HG03520 (cell line): ENCODE measurements at regions not wholly inside any gene's neighbourhood (a gene's known extent, or its start where the extent isn't known, plus 50 kb on each side); places are given as distances from the start of the nearest gene placed in this dataset.

Experiments used
- ATAC-seq: cut with Tn5 transposase; IDR thresholded peaks from one replicate; pipeline ENCODE4 v1.9.1; 2021; ENCODE audit warnings: mild to moderate bottlenecking, moderate library complexity; ENCODE audit not compliant: unreplicated experiment

- ATAC-seq = no peak
Observed at GRCh38 chr5:6806668-6807067, 93.4 kb downstream of the TENT4A start.

DNA sequence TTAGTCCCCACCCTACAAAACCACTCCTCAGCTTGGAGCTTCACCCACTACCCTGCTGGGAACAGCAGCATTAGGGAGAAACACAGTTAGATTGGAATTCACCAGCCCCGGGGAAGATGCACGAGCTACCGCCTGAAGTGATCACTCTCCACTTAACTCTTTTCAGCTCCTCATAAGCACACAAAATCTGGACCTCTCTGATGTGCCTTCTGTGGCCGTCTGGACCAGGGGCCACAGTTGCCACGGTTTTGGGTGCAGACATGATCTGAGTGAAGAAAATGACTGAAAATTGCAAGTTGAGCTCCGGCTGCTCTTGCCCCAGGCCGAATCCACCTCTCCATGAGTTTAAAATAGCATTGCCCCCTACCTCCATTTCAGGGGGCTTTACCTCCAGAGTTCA is 95.2 kb downstream of the TENT4A start:
- no peak for ATAC-seq

- ATAC-seq = no peak
Observed at GRCh38 chr5:6810641-6811405, 97.6 kb downstream of the TENT4A start.

GRCh38 chr5:6812091-6812490 is 98.9 kb downstream of the TENT4A start:
- no peak for ATAC-seq

- ATAC-seq = no peak
Observed at GRCh38 chr5:6812800-6813731, 99.8 kb downstream of the TENT4A start.

DNA sequence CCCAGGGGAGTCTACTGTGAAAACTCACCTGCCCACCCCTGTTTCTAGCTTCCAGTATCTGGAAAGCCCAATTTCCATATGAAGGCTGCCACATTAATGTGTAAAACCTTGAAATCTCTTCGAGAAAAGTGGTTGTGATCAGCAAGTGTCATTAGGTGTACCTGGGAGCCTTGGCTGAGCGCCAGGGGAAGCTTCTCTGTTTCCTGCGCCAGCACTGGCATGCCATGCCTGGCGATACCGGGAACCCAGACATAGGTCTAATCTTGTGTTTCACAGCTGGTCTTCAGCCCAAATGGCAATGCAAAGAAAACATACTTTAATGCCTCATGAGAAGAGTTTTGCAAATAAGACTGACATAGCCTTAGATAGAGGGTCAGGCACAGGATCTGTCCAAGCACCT is 101.6 kb downstream of the TENT4A start:
- no peak for ATAC-seq

- ATAC-seq = no peak
Observed at GRCh38 chr5:6818594-6819511, 105.6 kb downstream of the TENT4A start.

GRCh38 chr5:6819521-6819920 is 106.3 kb downstream of the TENT4A start:
- no peak for ATAC-seq

DNA sequence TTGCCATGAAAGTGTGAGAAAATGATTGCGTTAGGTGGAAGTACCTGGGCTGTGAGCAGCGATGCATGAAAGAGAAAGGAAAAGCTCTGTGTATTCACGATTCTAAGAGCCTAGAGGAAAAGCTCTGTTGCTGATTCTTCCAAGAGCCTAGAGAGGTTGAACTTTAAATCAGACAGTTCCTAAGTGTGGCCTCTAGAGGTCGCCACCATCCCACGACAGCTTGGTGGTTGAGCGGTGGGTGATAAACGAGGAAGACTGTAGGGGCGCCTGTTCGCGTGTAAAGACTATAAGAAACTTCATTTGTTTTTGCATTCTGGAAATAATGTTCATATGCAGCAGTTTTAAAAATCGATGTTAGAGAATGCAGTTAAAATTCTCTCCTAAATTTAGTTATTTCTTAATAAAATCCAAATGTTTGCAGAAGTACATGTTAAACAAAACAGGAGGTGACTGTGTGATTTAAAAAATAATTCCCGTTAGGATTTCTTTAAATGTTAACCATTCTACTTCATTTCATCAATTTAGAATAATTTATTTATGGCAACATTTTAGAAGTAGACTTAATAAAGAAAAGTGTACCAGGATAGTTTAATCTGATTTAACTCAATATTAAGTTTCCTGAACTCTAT is 107.7 kb downstream of the TENT4A start:
- ATAC-seq = no peak

- ATAC-seq = no peak
Observed at GRCh38 chr5:6822068-6822467, 108.8 kb downstream of the TENT4A start.

DNA sequence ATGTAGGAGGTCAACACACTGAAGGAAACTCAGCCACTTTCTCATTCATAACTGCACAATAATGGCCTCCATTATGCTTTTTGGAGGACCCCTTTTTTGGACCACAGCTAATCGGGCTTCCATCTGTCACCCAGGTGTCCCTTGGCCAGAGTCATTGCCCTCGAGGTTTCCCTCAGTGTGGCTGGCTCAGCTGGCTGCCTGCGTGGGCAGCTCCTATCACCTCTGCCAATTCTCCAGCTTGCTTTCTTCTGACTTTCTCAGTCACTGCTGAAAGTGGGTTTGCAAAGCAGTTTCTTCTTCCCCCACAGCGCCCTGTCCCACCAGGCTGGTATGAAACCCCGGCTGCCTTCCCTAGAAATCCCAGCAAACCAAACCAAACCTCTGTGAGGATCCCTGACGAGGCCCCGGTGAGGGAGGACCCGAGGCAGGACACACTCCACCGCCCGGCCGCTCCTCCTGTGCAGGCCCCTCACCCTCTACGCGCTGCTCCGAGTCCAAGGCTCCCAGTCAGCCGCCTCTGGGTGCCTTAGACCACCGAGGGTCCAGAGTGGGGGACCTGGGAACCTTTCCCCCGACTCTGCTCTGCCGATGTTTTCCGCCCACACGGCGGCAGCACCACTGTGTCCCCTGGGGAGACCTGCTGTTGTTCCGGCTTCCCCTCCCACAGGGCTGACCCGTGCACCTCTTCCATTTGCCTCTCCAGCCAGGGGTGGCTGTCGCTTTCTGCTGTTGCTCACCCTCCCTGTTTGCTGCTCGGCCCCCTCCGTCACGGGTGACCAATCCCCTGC is 109.5 kb downstream of the TENT4A start:
- ATAC-seq = no peak

GRCh38 chr5:6823996-6824395 is 110.8 kb downstream of the TENT4A start:
- no peak for ATAC-seq

GRCh38 chr5:6825678-6826244 is 112.5 kb downstream of the TENT4A start:
- no peak for ATAC-seq

DNA sequence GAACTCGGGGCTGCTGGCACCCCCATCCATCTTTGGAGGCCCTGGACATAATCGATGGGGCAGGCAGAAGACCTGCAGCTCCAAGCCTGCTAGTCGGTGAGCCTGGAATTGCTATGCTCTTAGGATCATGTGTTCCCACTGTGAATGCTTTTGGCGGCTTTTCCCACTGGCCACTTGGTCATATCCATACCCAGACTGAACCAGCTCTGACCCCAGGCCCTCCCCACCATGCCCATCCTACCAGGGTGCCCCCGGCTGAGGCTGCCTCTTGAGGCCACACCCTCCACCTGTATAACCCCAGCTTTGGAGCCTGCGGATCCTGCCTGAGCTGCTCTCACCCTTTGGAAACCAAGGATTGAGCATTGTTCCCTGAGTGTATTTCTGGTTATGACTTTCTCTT is 113.5 kb downstream of the TENT4A start:
- no peak for ATAC-seq

- peak; percentile 90 for ATAC-seq
Observed at GRCh38 chr5:6827526-6828219, 114.4 kb downstream of the TENT4A start.

DNA sequence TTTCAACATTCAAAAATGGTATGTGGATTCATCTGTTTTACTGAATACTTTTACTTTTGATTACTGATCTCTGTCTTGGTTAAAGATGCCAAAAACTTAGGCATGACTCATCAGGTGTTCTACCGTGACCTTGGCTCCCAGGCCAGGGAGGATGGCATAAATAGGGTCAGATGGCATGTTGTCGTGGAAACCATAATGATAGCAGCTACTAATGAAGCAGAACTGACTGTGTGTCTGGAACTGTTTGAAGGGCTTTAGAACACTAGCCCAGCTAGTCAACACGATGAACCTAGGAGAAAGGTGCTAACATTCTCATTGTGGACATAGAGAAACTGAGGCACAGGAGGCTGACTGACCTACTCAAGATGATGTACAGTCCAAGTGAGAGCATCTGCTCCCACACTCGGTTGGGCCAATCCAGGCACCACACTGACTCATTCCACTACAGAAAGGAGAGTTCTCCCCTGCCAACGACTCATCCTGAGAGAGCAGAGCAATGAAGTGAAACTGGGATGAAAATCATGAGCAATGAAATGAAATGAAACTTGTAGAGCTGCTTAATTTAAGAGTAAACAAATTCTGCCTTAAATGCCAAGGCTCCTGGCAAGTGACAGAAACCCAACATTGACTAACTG is 116.0 kb downstream of the TENT4A start:
- ATAC-seq = peak; percentile 55

GRCh38 chr5:6830643-6831239 is 117.5 kb downstream of the TENT4A start:
- ATAC-seq = no peak
